H9 (cell line): ENCODE measurements at regions not wholly inside any gene's neighbourhood (a gene's known extent, or its start where the extent isn't known, plus 50 kb on each side); places are given as distances from the start of the nearest gene placed in this dataset.

Source experiments
- DNase-seq: peaks from one replicate; pipeline ENCODE4 v3.0.0-alpha.2; 2017
- H2AFZ ChIP-seq: one replicate; pipeline ENCODE4 v1.6.1; 2013; ENCODE audit warnings: mild to moderate bottlenecking, low read length, control low read depth, moderate library complexity
- H2AK5ac ChIP-seq: 2 replicates; pipeline ENCODE4 v1.6.1; 2013; ENCODE audit warnings: low read length, control low read depth, mixed read lengths; ENCODE audit not compliant: insufficient read length
- H2BK120ac ChIP-seq: one replicate; pipeline ENCODE4 v1.6.1; 2013; ENCODE audit warnings: low read depth, mild to moderate bottlenecking, low read length, control low read depth, inconsistent platforms; ENCODE audit not compliant: poor library complexity, severe bottlenecking
- H2BK12ac ChIP-seq: 2 replicates; pipeline ENCODE4 v1.6.1; 2013; ENCODE audit warnings: low read length, control low read depth, mixed read lengths, low read depth; ENCODE audit not compliant: insufficient read length
- H2BK15ac ChIP-seq: 2 replicates; pipeline ENCODE4 v1.6.1; 2013; ENCODE audit warnings: low read depth, low read length, control low read depth
- H2BK20ac ChIP-seq: one replicate; pipeline ENCODE4 v1.6.1; 2013; ENCODE audit warnings: low read depth, mild to moderate bottlenecking, low read length, control low read depth, inconsistent platforms; ENCODE audit not compliant: poor library complexity, severe bottlenecking
- H2BK5ac ChIP-seq: 2 replicates; pipeline ENCODE4 v1.6.1; 2013; ENCODE audit warnings: low read length, control low read depth, mixed read lengths; ENCODE audit not compliant: insufficient read length
- H3K14ac ChIP-seq: 2 replicates; pipeline ENCODE4 v1.6.1; 2013; ENCODE audit warnings: low read length, control low read depth; ENCODE audit not compliant: insufficient read depth
- H3K18ac ChIP-seq: 2 replicates; pipeline ENCODE4 v1.6.1; 2013; ENCODE audit warnings: low read depth, mild to moderate bottlenecking, mixed read lengths, low read length, control low read depth; ENCODE audit not compliant: insufficient read length
- H3K23ac ChIP-seq: 2 replicates; pipeline ENCODE4 v1.6.1; 2013; ENCODE audit warnings: low read length, control low read depth, mixed read lengths, low read depth; ENCODE audit not compliant: insufficient read length
- H3K23me2 ChIP-seq: 2 replicates; pipeline ENCODE4 v1.6.1; 2013; ENCODE audit warnings: low read depth, mild to moderate bottlenecking, mixed read lengths, low read length, control low read depth; ENCODE audit not compliant: insufficient read length, poor library complexity, severe bottlenecking
- H3K27ac ChIP-seq: 2 replicates; pipeline ENCODE4 v1.5.1; 2013; ENCODE audit warnings: low read length, control low read depth, mixed read lengths, low read depth; ENCODE audit not compliant: insufficient read length
- H3K27me3 ChIP-seq: 2 replicates; pipeline ENCODE4 v1.6.1; 2013; ENCODE audit warnings: low read length, control low read depth, inconsistent platforms; ENCODE audit not compliant: insufficient read depth
- H3K4ac ChIP-seq: 2 replicates; pipeline ENCODE4 v1.6.1; 2013; ENCODE audit warnings: low read depth, mild to moderate bottlenecking, control low read depth, inconsistent platforms, low read length, moderate library complexity
- H3K4me1 ChIP-seq: 2 replicates; pipeline ENCODE4 v1.6.1; 2013; ENCODE audit warnings: low read length, control low read depth, inconsistent platforms; ENCODE audit not compliant: insufficient read depth
- H3K4me2 ChIP-seq: 2 replicates; pipeline ENCODE4 v1.6.1; 2013; ENCODE audit warnings: low read length, control low read depth, mixed read lengths; ENCODE audit not compliant: insufficient read length, insufficient read depth
- H3K56ac ChIP-seq: 2 replicates; pipeline ENCODE4 v1.6.1; 2013; ENCODE audit warnings: low read depth, mild to moderate bottlenecking, mixed read lengths, low read length, control low read depth; ENCODE audit not compliant: insufficient read length
- H3K79me1 ChIP-seq: 2 replicates; pipeline ENCODE4 v1.6.1; 2013; ENCODE audit warnings: low read depth, mild to moderate bottlenecking, moderate library complexity, low read length, control low read depth, inconsistent platforms; ENCODE audit not compliant: insufficient read depth, poor library complexity, severe bottlenecking
- H3K79me2 ChIP-seq: 2 replicates; pipeline ENCODE4 v1.6.1; 2013; ENCODE audit warnings: low read length, control low read depth, inconsistent platforms; ENCODE audit not compliant: insufficient read depth
- H3K9ac ChIP-seq: 2 replicates; pipeline ENCODE4 v1.6.1; 2013; ENCODE audit warnings: low read length, control low read depth, mixed read lengths; ENCODE audit not compliant: insufficient read length; ENCODE audit errors: extremely low read depth
- H3K9me3 ChIP-seq: one replicate; pipeline ENCODE4 v1.6.1; 2013; ENCODE audit warnings: low read depth, low read length, inconsistent platforms; ENCODE audit not compliant: control insufficient read depth
- H3T11ph ChIP-seq: one replicate; pipeline ENCODE4 v1.6.1; 2013; ENCODE audit warnings: mild to moderate bottlenecking, low read length, control low read depth, inconsistent platforms
- H4K20me1 ChIP-seq: one replicate; pipeline ENCODE4 v1.6.1; 2013; ENCODE audit not compliant: control insufficient read depth, insufficient read length, insufficient read depth
- H4K5ac ChIP-seq: 2 replicates; pipeline ENCODE4 v1.6.1; 2013; ENCODE audit warnings: low read depth, mild to moderate bottlenecking, mixed read lengths, low read length, control low read depth; ENCODE audit not compliant: insufficient read length
- H4K8ac ChIP-seq: replicated peaks from 2 replicates; pipeline ENCODE4 v1.6.1; 2013; ENCODE audit warnings: low read length, control low read depth, mixed read lengths, low read depth; ENCODE audit not compliant: insufficient read length
- H4K91ac ChIP-seq: 2 replicates; pipeline ENCODE4 v1.6.1; 2013; ENCODE audit warnings: low read depth, mild to moderate bottlenecking, moderate library complexity, mixed read lengths, low read length, control low read depth; ENCODE audit not compliant: insufficient read length
- H3K27ac Mint-ChIP-seq, 3 experiments: 2 replicates in 2 of 3; 3 replicates in 1 of 3; pipeline ENCODE4 v1.8.0; 2020 to 2021; ENCODE audit warnings: mixed read lengths in 3 of 3, mild to moderate bottlenecking in 1 of 3, moderate library complexity in 1 of 3
- H3K27me3 Mint-ChIP-seq: 2 replicates; pipeline ENCODE4 v1.8.0; 2021; ENCODE audit warnings: low read depth, mild to moderate bottlenecking, moderate library complexity, mixed read lengths
- H3K36me3 Mint-ChIP-seq, 3 experiments: 2 replicates in 2 of 3; 3 replicates in 1 of 3; pipeline ENCODE4 v1.8.0; 2020 to 2021; ENCODE audit warnings: low read depth in 3 of 3, mixed read lengths in 3 of 3; ENCODE audit not compliant: insufficient read depth in 1 of 3
- H3K4me1 Mint-ChIP-seq, 2 experiments: 2 replicates each; pipeline ENCODE4 v1.8.0; 2020; ENCODE audit warnings: mixed read lengths in 2 of 2
- H3K4me3 Mint-ChIP-seq, 2 experiments: 2 replicates in 1 of 2; 3 replicates in 1 of 2; pipeline ENCODE4 v1.8.0; 2020 to 2021; ENCODE audit warnings: mild to moderate bottlenecking in 2 of 2, mixed read lengths in 2 of 2, moderate library complexity in 1 of 2
- H3K9me3 Mint-ChIP-seq, 2 experiments: 2 replicates in 1 of 2; 3 replicates in 1 of 2; pipeline ENCODE4 v1.8.0; 2020; ENCODE audit warnings: mild to moderate bottlenecking in 2 of 2, mixed read lengths in 2 of 2, moderate library complexity in 1 of 2
- WGBS: extraction: QIAGEN DNeasy Blood & Tissue Kit; methylation state at CpG from one replicate; pipeline ENCODE4 v1.1.7; 2013; ENCODE audit warnings: missing lambda C conversion rate, low lambda C conversion rate, mixed read lengths; ENCODE audit not compliant: insufficient read length; ENCODE audit errors: extremely low coverage; 5-methylcytosine and 5-hydroxymethylcytosine counted together
- TF ChIP-seq, protein P1 (sequence below): fragments of 200-600 bp; sonication (generic); conservative IDR thresholded peaks from 3 replicates; pipeline ENCODE4 v1.8.0; 2021; ENCODE audit warnings: antibody characterized with exemption, mild to moderate bottlenecking

GRCh38 chr6:105771313-105771970 lies 314.7 kb upstream of the PRDM1 start:
- H3K56ac ChIP-seq, result no peak overlapping the region
- H3K23ac ChIP-seq, result no peak overlapping the region
- no peaks in the 10 kb centered on the region for H3K4me1 ChIP-seq
- H2BK15ac ChIP-seq, result no peak overlapping the region
- Mint-ChIP-seq H3K4me1 (no peaks in the 10 kb centered on the region), H3K27ac (no peak overlapping the region), H3K4me3 (no peak overlapping the region), H3K36me3 (peaks cover 0 to 10% (median 10%) of the 10 kb centered on the region in 3 experiments; a peak in 5 of 7 replicates), H3K9me3 (peaks cover 12 to 13% of the 10 kb centered on the region in 2 experiments), H3K27me3 (no peaks in the 10 kb centered on the region)
- no peak for DNase-seq
- no peak overlapping the region for H4K8ac ChIP-seq
- H2BK12ac ChIP-seq, result no peak overlapping the region
- no peak overlapping the region for H3K14ac ChIP-seq
- H3K27ac ChIP-seq, result no peak overlapping the region
- H4K5ac ChIP-seq, result no peak overlapping the region
- no peak overlapping the region for H4K91ac ChIP-seq
- H3K9me3 ChIP-seq, result no peaks in the 10 kb centered on the region
- H3K79me2 ChIP-seq, result no peaks in the 10 kb centered on the region
- WGBS, result no CpG with 5 or more reads among the region's 1 CpG
- H3K79me1 ChIP-seq, result no peaks in the 10 kb centered on the region
- H3K4ac ChIP-seq, result no peak overlapping the region
- no peak overlapping the region for H2AFZ ChIP-seq
- no peak overlapping the region for H2BK20ac ChIP-seq
- no peak overlapping the region for H2AK5ac ChIP-seq
- H2BK5ac ChIP-seq, result no peak overlapping the region
- no peak overlapping the region for H3K18ac ChIP-seq
- no peak overlapping the region for H3K9ac ChIP-seq
- no peak overlapping the region for H3T11ph ChIP-seq
- H4K20me1 ChIP-seq, result no peaks in the 10 kb centered on the region
- no peaks in the 10 kb centered on the region for H3K23me2 ChIP-seq
- no peaks in the 10 kb centered on the region for H3K27me3 ChIP-seq
- no peak overlapping the region for H3K4me2 ChIP-seq
- H2BK120ac ChIP-seq, result no peak overlapping the region
- TF ChIP-seq, protein P1, sequence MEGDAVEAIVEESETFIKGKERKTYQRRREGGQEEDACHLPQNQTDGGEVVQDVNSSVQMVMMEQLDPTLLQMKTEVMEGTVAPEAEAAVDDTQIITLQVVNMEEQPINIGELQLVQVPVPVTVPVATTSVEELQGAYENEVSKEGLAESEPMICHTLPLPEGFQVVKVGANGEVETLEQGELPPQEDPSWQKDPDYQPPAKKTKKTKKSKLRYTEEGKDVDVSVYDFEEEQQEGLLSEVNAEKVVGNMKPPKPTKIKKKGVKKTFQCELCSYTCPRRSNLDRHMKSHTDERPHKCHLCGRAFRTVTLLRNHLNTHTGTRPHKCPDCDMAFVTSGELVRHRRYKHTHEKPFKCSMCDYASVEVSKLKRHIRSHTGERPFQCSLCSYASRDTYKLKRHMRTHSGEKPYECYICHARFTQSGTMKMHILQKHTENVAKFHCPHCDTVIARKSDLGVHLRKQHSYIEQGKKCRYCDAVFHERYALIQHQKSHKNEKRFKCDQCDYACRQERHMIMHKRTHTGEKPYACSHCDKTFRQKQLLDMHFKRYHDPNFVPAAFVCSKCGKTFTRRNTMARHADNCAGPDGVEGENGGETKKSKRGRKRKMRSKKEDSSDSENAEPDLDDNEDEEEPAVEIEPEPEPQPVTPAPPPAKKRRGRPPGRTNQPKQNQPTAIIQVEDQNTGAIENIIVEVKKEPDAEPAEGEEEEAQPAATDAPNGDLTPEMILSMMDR, result no peak
